HepG2 (cell line): ENCODE measurements at regions not wholly inside any gene's neighbourhood (a gene's known extent, or its start where the extent isn't known, plus 50 kb on each side); places are given as distances from the start of the nearest gene placed in this dataset.

Source experiments
- CBX2 ChIP-seq, 2 experiments: fragments of 200-600 bp in 1 of 2; sonication (generic); formaldehyde crosslinking in 1 of 2; IDR thresholded peaks; 2 replicates each; pipeline versions ENCODE4 v1.7.0 to v1.8.1; 2018 to 2022; ENCODE audit warnings: low read depth in 2 of 2, low read length in 1 of 2, mild to moderate bottlenecking in 1 of 2, missing genetic modification reagents in 1 of 2
- ZBTB26 ChIP-seq: IDR thresholded peaks from 2 replicates; pipeline ENCODE4 v1.6.1; 2016; ENCODE audit warnings: missing compliant biosample characterization, missing genetic modification reagents, borderline replicate concordance
- ZNF740 ChIP-seq: sonication (generic); formaldehyde crosslinking; IDR thresholded peaks from 2 replicates; pipeline ENCODE4 v1.4.0; 2020; ENCODE audit warnings: missing genetic modification reagents

- TF ChIP-seq ZBTB26 (CRISPR knock-in tag): no peak
- no peak for TF ChIP-seq CBX2 (IDR thresholded peaks at IDR 0.05; ENCODE audit: low read depth, low read length)
- TF ChIP-seq CBX2 (CRISPR knock-in tag; IDR thresholded peaks at IDR 0.05; ENCODE audit: low read depth): no peak
- no peak for TF ChIP-seq ZNF740 (CRISPR knock-in tag)
Measured at GRCh38 chr18:73156117-73156516, 288.3 kb upstream of the NETO1 start.
